Psoas muscle (tissue), 7 donors: ENCODE measurements at regions not wholly inside any gene's neighbourhood (a gene's known extent, or its start where the extent isn't known, plus 50 kb on each side); places are given as distances from the start of the nearest gene placed in this dataset.

ENCODE experiments used
- ATAC-seq, 4 donors: fragments of 200-7000 bp; cut with Tn5 transposase; one replicate each; pipeline ENCODE4 v1.9.1; 2020; ENCODE audit warnings: moderate library complexity in 3 of 4, mild to moderate bottlenecking in 2 of 4
- DNase-seq, 2 donors: peaks; one replicate each; pipeline ENCODE4 v3.0.0-alpha.2; 2020
- H3K27ac ChIP-seq: fragments of 200-600 bp; one replicate; pipeline ENCODE4 v1.8.0; 2022
- H3K27me3 ChIP-seq, 3 donors: fragments of 200-600 bp in 1 of 3; one replicate each; pipeline versions ENCODE4 v1.6.1 to v1.8.0; 2013 to 2022; ENCODE audit warnings: low read length in 2 of 3, mild to moderate bottlenecking in 2 of 3, moderate library complexity in 1 of 3; ENCODE audit not compliant: insufficient read depth in 3 of 3
- H3K36me3 ChIP-seq, 2 donors: fragments of 200-600 bp in 1 of 2; one replicate each; pipeline versions ENCODE4 v1.6.1 to v1.8.0; 2013 to 2022; ENCODE audit warnings: low read depth in 1 of 2, mild to moderate bottlenecking in 1 of 2, moderate library complexity in 1 of 2; ENCODE audit not compliant: insufficient read depth in 1 of 2
- H3K4me1 ChIP-seq: fragments of 200-600 bp; one replicate; pipeline ENCODE4 v1.8.0; 2022
- H3K4me3 ChIP-seq: fragments of 200-600 bp; one replicate; pipeline ENCODE4 v1.8.0; 2022; ENCODE audit warnings: mild to moderate bottlenecking
- H3K9me3 ChIP-seq: fragments of 200-600 bp; one replicate; pipeline ENCODE4 v1.8.0; 2022
- CTCF ChIP-seq: fragments of 200-600 bp; IDR thresholded peaks from one replicate; pipeline ENCODE4 v1.8.0; 2022; ENCODE audit warnings: antibody characterized with exemption
- WGBS, 3 donors: extraction: QIAGEN DNeasy Blood & Tissue Kit; methylation state at CpG; one replicate each; pipeline versions ENCODE4 v1.1.6 to v1.1.7; 2013; 5-methylcytosine and 5-hydroxymethylcytosine counted together
- intact Hi-C, 2 donors: fragments of 100-400 bp; cut with DNase I; formaldehyde crosslinking; loops; one replicate each; pipeline versions ENCODE4 v1.11.0 to v1.14.2; 2022
- donor health status: healthy with polysubstance abuse.
- donor health status: DM: no; HTN: no; CAD: no; lungs with moderate emphysema.
- donor health status: Bipolar disorder and iron deficiency.
- donor health status: healthy.
- donor health status: DM: yes; HTN: yes; CAD: no.
- donor health status: DM: no; HTN: no; CAD: no.
- donor health status: DM: yes; HTN: yes; CAD: no.

GRCh38 chr1:194369622-194370021 lies 1183.2 kb upstream of the B3GALT2 start:
- no peaks in the 10 kb centered on the region for H3K9me3 ChIP-seq
- H3K4me3 ChIP-seq: no peak overlapping the region
- no peak for TF ChIP-seq CTCF
- ATAC-seq (no peak), DNase-seq (no peak)
- no peaks in the 10 kb centered on the region for H3K36me3 ChIP-seq
- no peak overlapping the region for H3K27ac ChIP-seq
- WGBS, 3 donors: 92 to 99% (median 96%) methylated on average over 1 of the region's 1 CpG
- intact Hi-C loops: no loop called here
- H3K27me3 ChIP-seq: no peaks in the 10 kb centered on the region
- no peaks in the 10 kb centered on the region for H3K4me1 ChIP-seq

GRCh38 chr1:194369060-194369459 lies 1182.6 kb upstream of the B3GALT2 start:
- DNase-seq: no peak
- intact Hi-C loops: no loop called here
- no peaks in the 10 kb centered on the region for H3K27me3 ChIP-seq
- H3K4me1 ChIP-seq: no peaks in the 10 kb centered on the region
- H3K36me3 ChIP-seq: no peaks in the 10 kb centered on the region
- TF ChIP-seq CTCF: no peak
- H3K9me3 ChIP-seq: no peaks in the 10 kb centered on the region
- no peak overlapping the region for H3K27ac ChIP-seq
- H3K4me3 ChIP-seq: no peak overlapping the region
- ATAC-seq: no peak

- Histone ChIP-seq H3K4me1 (no peaks in the 10 kb centered on the region), H3K36me3 (no peaks in the 10 kb centered on the region), H3K4me3 (no peak overlapping the region), H3K9me3 (no peaks in the 10 kb centered on the region), H3K27me3 (no peaks in the 10 kb centered on the region), H3K27ac (no peak overlapping the region)
- 31 to 35% (median 33%) methylated on average over 2 of the region's 2 CpGs for WGBS, 3 donors
- ATAC-seq: no peak
- no peak for TF ChIP-seq CTCF
- no peak for DNase-seq
- intact Hi-C loops: no loop called here
These were observed 1180.7 kb upstream of the B3GALT2 start for GRCh38 chr1:194367121-194367520.

- no peak for TF ChIP-seq CTCF
- H3K4me3 ChIP-seq: no peak overlapping the region
- no peaks in the 10 kb centered on the region for H3K27me3 ChIP-seq
- WGBS, 3 donors: 58 to 74% (median 74%) methylated on average over 1 of the region's 1 CpG
- no peaks in the 10 kb centered on the region for H3K4me1 ChIP-seq
- H3K36me3 ChIP-seq: no peaks in the 10 kb centered on the region
- ATAC-seq (no peak), DNase-seq (no peak)
- H3K27ac ChIP-seq: no peak overlapping the region
- intact Hi-C loops: no loop called here
- no peaks in the 10 kb centered on the region for H3K9me3 ChIP-seq
These were observed 1180.3 kb upstream of the B3GALT2 start for GRCh38 chr1:194366705-194367104.

DNA sequence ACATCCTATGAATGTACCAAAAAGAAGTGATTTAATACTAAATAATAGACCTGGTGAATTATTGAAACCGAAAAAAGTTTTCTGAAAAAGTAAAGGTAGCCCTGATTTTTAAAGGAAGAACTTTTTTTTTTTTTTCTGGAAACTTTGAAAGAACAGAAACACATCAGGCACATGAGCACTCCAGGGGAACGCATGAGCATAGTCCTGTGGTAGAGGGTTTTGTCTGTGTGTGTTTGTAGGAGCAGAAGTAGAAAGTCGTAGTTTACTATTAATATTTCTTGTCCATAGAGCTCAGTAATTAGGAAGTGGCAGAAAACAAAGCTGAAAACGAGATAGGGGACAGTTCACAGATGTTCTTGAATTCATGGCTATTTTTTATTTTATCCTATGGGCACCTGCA lies 1175.9 kb upstream of the B3GALT2 start:
- intact Hi-C loops: no loop called here
- Histone ChIP-seq H3K4me3 (no peak overlapping the region), H3K9me3 (no peaks in the 10 kb centered on the region), H3K27me3 (no peaks in the 10 kb centered on the region), H3K27ac (no peak overlapping the region), H3K4me1 (no peaks in the 10 kb centered on the region), H3K36me3 (no peaks in the 10 kb centered on the region)
- no peak for TF ChIP-seq CTCF
- WGBS, 3 donors: 46 to 52% (median 47%) methylated on average over 4 of the region's 4 CpGs
- ATAC-seq: no peak
- no peak for DNase-seq
